ENCODE measurements at regions not wholly inside any gene's neighbourhood (a gene's known extent, or its start where the extent isn't known, plus 50 kb on each side); places are given as distances from the start of the nearest gene placed in this dataset.

DNA sequence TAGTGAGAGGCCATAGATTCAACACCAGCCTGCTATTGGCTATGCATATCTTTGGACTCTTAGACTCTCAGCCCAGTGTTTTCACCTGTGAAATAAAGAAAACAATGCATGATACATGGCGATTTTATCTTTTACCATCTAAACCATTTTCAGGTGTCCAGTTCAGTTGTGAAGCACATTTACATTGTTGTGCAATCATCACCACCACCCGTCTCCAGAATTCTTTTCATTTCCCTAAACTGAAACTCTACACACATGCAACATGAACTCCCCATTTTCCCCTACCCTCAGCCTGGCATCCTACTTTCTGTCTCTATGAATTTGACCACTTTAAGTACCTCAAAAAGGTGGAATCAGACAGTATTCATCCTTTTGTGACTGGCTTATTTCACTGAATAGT lies 420.6 kb downstream of the MED10 start:
- no peak overlapping the region for H3K4me3 ChIP-seq (ENCODE audit: low read depth, low read length)
- no peak for DNase-seq (ENCODE audit: low read depth)
- TF ChIP-seq, protein P1, sequence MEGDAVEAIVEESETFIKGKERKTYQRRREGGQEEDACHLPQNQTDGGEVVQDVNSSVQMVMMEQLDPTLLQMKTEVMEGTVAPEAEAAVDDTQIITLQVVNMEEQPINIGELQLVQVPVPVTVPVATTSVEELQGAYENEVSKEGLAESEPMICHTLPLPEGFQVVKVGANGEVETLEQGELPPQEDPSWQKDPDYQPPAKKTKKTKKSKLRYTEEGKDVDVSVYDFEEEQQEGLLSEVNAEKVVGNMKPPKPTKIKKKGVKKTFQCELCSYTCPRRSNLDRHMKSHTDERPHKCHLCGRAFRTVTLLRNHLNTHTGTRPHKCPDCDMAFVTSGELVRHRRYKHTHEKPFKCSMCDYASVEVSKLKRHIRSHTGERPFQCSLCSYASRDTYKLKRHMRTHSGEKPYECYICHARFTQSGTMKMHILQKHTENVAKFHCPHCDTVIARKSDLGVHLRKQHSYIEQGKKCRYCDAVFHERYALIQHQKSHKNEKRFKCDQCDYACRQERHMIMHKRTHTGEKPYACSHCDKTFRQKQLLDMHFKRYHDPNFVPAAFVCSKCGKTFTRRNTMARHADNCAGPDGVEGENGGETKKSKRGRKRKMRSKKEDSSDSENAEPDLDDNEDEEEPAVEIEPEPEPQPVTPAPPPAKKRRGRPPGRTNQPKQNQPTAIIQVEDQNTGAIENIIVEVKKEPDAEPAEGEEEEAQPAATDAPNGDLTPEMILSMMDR (IDR thresholded peaks at IDR 0.05; ENCODE audit: insufficient read depth, low read depth, low read length), result no peak

DNA sequence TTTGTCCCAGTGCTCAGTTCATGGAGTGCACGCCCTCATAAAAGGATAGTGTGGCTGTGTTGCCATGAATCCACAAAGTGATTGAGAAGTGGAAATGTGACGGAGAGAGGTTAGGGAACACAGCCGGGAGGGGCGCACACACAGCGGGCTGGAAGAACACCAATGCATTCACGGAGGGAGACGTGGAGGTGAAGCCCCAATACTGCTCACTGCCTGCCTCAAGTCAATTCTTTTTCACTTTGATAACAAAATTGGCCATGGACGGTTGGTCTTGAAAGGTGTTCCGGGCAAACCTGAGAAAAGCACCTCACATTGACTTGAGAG lies 424.1 kb downstream of the MED10 start:
- DNase-seq (ENCODE audit: low read depth), result no peak
- no peak overlapping the region for H3K4me3 ChIP-seq (ENCODE audit: low read depth, low read length)
- TF ChIP-seq, protein P1 (IDR thresholded peaks at IDR 0.05; ENCODE audit: insufficient read depth, low read depth, low read length), result no peak

DNA sequence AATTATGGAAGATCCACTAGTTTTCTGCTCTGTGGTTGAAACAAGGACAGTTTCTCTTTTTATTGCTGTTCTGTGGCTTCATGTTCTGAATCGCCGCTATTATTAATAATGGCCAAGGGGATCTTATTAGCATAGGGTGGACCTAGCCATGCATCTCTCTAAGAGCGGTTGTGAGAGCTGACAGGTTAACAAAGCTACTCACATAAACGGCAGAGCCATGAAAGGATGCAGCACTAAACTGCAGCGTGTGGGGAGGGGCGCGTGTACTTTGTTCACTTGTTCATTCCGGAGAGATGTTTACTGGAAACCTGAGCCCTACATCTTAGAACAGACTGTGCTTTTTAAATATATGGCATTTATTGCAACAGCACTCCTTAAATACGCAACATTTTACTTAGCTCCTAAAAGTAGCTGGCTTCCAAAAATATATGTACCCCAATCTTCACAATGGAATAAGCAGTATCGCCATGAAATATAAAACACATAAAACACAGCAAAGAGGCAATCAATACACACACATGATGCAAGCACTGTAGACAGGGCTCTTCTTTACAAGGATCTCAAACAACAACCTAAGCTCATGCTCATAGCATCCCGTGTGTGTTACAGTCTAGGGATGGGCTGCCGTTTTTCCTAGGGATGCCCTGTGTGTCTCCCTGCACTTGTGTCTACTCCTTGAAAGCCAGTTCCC lies 424.6 kb downstream of the MED10 start:
- TF ChIP-seq, protein P1 (IDR thresholded peaks at IDR 0.05; ENCODE audit: insufficient read depth, low read depth, low read length), result no peak
- no peak for DNase-seq (ENCODE audit: low read depth)
- no peak overlapping the region for H3K4me3 ChIP-seq (ENCODE audit: low read depth, low read length)

DNA sequence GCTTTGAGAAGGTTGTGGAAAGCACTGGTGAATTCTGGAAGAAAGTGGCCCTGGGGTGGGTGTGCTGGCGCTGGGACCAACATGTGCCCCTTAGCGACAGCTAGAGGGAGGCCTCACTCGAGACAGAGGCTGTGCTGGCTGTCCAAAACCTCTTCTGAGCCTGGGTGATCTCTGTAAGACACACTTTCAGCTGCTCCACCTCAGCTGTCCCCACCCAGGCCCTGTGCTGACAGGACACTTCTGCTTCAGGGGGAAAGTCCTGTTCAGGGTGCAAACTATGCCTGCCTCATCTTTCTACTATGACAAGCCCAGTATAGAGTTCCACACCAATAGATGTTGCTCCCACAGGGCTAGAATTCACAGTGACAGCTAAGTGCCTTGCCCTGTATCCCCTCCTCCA lies 426.4 kb downstream of the MED10 start:
- TF ChIP-seq, protein P1 (IDR thresholded peaks at IDR 0.05; ENCODE audit: insufficient read depth, low read depth, low read length), result no peak
- DNase-seq (ENCODE audit: low read depth), result no peak

DNA sequence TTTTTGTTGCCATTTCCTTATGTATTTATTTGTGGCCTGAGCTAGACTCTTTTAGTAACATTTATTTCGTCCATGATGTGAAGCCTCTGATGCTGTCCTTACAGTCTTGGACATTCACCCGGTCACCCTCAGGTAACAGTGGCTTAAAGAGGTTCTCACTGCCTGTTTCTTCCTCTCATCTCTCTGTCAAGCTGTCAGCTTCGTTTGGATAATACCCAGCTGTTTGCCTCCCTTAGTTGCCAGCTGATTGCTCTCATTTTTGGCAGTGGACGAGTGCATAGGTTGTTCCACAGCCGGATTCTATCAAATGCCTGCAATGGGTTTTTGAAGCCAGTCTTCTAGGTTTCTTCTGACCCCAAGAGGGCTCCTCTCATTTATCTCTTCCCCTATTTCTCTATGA lies 427.7 kb downstream of the MED10 start:
- TF ChIP-seq, protein P1 (IDR thresholded peaks at IDR 0.05; ENCODE audit: insufficient read depth, low read depth, low read length), result no peak
- DNase-seq (ENCODE audit: low read depth), result no peak
- H3K4me3 ChIP-seq (ENCODE audit: low read depth, low read length), result no peak overlapping the region

More for the DNA sequence above, 426.4 kb downstream of the MED10 start:
- no peak overlapping the region for H3K4me3 ChIP-seq (ENCODE audit: low read depth, low read length)

DNA sequence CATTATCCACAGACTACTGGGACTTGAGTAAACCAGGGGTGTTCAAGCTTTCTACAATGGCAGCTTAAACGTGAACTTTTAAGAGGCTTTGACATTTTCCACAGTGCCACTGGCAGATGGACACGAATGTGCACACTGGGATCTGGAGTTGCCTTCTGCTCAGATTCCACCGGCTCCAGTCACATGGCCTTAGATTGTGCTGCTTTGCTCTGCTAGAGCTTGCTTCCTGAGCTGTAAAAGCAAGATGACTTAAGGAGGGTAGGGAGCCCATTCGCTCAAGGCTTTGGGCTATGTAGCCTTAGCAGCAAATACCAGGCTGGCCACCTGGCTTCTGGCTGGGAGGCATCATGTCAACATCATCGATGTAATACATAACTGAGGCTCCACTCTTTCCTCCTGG lies 436.9 kb downstream of the MED10 start:
- TF ChIP-seq, protein P1 (IDR thresholded peaks at IDR 0.05; ENCODE audit: insufficient read depth, low read depth, low read length), result no peak
- DNase-seq (ENCODE audit: low read depth), result no peak

DNA sequence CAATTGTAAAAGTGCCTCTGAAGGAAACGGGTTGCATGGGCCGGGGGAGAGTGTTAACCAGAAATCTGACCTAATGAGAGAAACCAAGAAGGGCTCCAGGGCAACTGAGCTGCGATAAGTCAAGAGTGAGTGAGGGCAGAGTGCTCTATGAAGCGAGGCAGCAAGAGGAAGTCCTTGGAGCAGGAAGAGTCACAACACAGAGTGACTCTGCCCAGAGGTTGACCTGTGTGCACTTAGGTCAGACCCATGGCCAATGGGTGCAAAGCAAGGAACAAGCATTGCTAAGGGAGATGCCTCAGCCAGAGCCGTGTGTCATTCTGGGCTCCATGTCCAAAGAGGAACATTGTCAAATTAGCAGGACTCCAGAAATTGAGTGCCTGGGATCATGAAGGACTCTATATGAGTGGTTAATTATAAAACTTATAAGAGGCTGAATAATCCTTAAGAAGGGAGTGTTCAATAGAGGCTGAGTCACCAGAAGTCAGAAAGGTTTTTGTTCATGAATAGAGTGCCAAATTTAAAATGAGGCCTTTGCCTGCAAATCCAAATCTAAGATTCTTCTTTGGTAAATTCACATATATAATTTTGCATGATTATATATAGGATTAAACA lies 438.5 kb downstream of the MED10 start:
- TF ChIP-seq, protein P1 (IDR thresholded peaks at IDR 0.05; ENCODE audit: insufficient read depth, low read depth, low read length), result no peak
- DNase-seq (ENCODE audit: low read depth), result no peak
- H3K4me3 ChIP-seq (ENCODE audit: low read depth, low read length), result no peak overlapping the region

More for the DNA sequence above, 436.9 kb downstream of the MED10 start:
- no peak overlapping the region for H3K4me3 ChIP-seq (ENCODE audit: low read depth, low read length)

All from fibroblast of villous mesenchyme (primary cell).